Erythroblast (primary cell): ENCODE measurements at regions not wholly inside any gene's neighbourhood (a gene's known extent, or its start where the extent isn't known, plus 50 kb on each side); places are given as distances from the start of the nearest gene placed in this dataset.

Experiments
- GATA1 ChIP-seq: IDR thresholded peaks from 2 replicates; pipeline ENCODE4 v1.6.1; 2011; ENCODE audit warnings: low read depth, mild to moderate bottlenecking, control low read depth, low read length, moderate library complexity
- POLR2A ChIP-seq: IDR thresholded peaks from 2 replicates; pipeline ENCODE4 v1.6.1; 2011; ENCODE audit warnings: mild to moderate bottlenecking, low read length

GRCh38 chr4:153873741-153874140 lies 84.9 kb upstream of the SFRP2 start:
- no peak for TF ChIP-seq POLR2A
- TF ChIP-seq GATA1 = no peak
